ENCODE measurements at regions not wholly inside any gene's neighbourhood (a gene's known extent, or its start where the extent isn't known, plus 50 kb on each side); places are given as distances from the start of the nearest gene placed in this dataset.

GRCh38 chr16:59212492-59213024, 478.4 kb upstream of the GOT2 start:
- TF ChIP-seq CTCF (IDR thresholded peaks at IDR 0.05; ENCODE audit: low read depth, low read length, poor library complexity, severe bottlenecking) (no peak), EZH2phosphoT487 (IDR thresholded peaks at IDR 0.05; ENCODE audit: borderline replicate concordance, low read length) (no peak)

Measured in DOHH2 (cell line).